H9 (cell line): ENCODE measurements at regions not wholly inside any gene's neighbourhood (a gene's known extent, or its start where the extent isn't known, plus 50 kb on each side); places are given as distances from the start of the nearest gene placed in this dataset.

ENCODE experiments used
- DNase-seq: peaks from one replicate; pipeline ENCODE4 v3.0.0-alpha.2; 2017
- H2AFZ ChIP-seq: one replicate; pipeline ENCODE4 v1.6.1; 2013; ENCODE audit warnings: mild to moderate bottlenecking, low read length, control low read depth, moderate library complexity
- H2AK5ac ChIP-seq: 2 replicates; pipeline ENCODE4 v1.6.1; 2013; ENCODE audit warnings: low read length, control low read depth, mixed read lengths; ENCODE audit not compliant: insufficient read length
- H2BK120ac ChIP-seq: one replicate; pipeline ENCODE4 v1.6.1; 2013; ENCODE audit warnings: low read depth, mild to moderate bottlenecking, low read length, control low read depth, inconsistent platforms; ENCODE audit not compliant: poor library complexity, severe bottlenecking
- H2BK12ac ChIP-seq: 2 replicates; pipeline ENCODE4 v1.6.1; 2013; ENCODE audit warnings: low read length, control low read depth, mixed read lengths, low read depth; ENCODE audit not compliant: insufficient read length
- H2BK15ac ChIP-seq: 2 replicates; pipeline ENCODE4 v1.6.1; 2013; ENCODE audit warnings: low read depth, low read length, control low read depth
- H2BK20ac ChIP-seq: one replicate; pipeline ENCODE4 v1.6.1; 2013; ENCODE audit warnings: low read depth, mild to moderate bottlenecking, low read length, control low read depth, inconsistent platforms; ENCODE audit not compliant: poor library complexity, severe bottlenecking
- H2BK5ac ChIP-seq: 2 replicates; pipeline ENCODE4 v1.6.1; 2013; ENCODE audit warnings: low read length, control low read depth, mixed read lengths; ENCODE audit not compliant: insufficient read length
- H3K14ac ChIP-seq: 2 replicates; pipeline ENCODE4 v1.6.1; 2013; ENCODE audit warnings: low read length, control low read depth; ENCODE audit not compliant: insufficient read depth
- H3K18ac ChIP-seq: 2 replicates; pipeline ENCODE4 v1.6.1; 2013; ENCODE audit warnings: low read depth, mild to moderate bottlenecking, mixed read lengths, low read length, control low read depth; ENCODE audit not compliant: insufficient read length
- H3K23ac ChIP-seq: 2 replicates; pipeline ENCODE4 v1.6.1; 2013; ENCODE audit warnings: low read length, control low read depth, mixed read lengths, low read depth; ENCODE audit not compliant: insufficient read length
- H3K23me2 ChIP-seq: 2 replicates; pipeline ENCODE4 v1.6.1; 2013; ENCODE audit warnings: low read depth, mild to moderate bottlenecking, mixed read lengths, low read length, control low read depth; ENCODE audit not compliant: insufficient read length, poor library complexity, severe bottlenecking
- H3K27ac ChIP-seq: 2 replicates; pipeline ENCODE4 v1.5.1; 2013; ENCODE audit warnings: low read length, control low read depth, mixed read lengths, low read depth; ENCODE audit not compliant: insufficient read length
- H3K27me3 ChIP-seq: 2 replicates; pipeline ENCODE4 v1.6.1; 2013; ENCODE audit warnings: low read length, control low read depth, inconsistent platforms; ENCODE audit not compliant: insufficient read depth
- H3K4ac ChIP-seq: 2 replicates; pipeline ENCODE4 v1.6.1; 2013; ENCODE audit warnings: low read depth, mild to moderate bottlenecking, control low read depth, inconsistent platforms, low read length, moderate library complexity
- H3K4me1 ChIP-seq: 2 replicates; pipeline ENCODE4 v1.6.1; 2013; ENCODE audit warnings: low read length, control low read depth, inconsistent platforms; ENCODE audit not compliant: insufficient read depth
- H3K4me2 ChIP-seq: 2 replicates; pipeline ENCODE4 v1.6.1; 2013; ENCODE audit warnings: low read length, control low read depth, mixed read lengths; ENCODE audit not compliant: insufficient read length, insufficient read depth
- H3K56ac ChIP-seq: 2 replicates; pipeline ENCODE4 v1.6.1; 2013; ENCODE audit warnings: low read depth, mild to moderate bottlenecking, mixed read lengths, low read length, control low read depth; ENCODE audit not compliant: insufficient read length
- H3K79me1 ChIP-seq: 2 replicates; pipeline ENCODE4 v1.6.1; 2013; ENCODE audit warnings: low read depth, mild to moderate bottlenecking, moderate library complexity, low read length, control low read depth, inconsistent platforms; ENCODE audit not compliant: insufficient read depth, poor library complexity, severe bottlenecking
- H3K79me2 ChIP-seq: 2 replicates; pipeline ENCODE4 v1.6.1; 2013; ENCODE audit warnings: low read length, control low read depth, inconsistent platforms; ENCODE audit not compliant: insufficient read depth
- H3K9ac ChIP-seq: 2 replicates; pipeline ENCODE4 v1.6.1; 2013; ENCODE audit warnings: low read length, control low read depth, mixed read lengths; ENCODE audit not compliant: insufficient read length; ENCODE audit errors: extremely low read depth
- H3K9me3 ChIP-seq: one replicate; pipeline ENCODE4 v1.6.1; 2013; ENCODE audit warnings: low read depth, low read length, inconsistent platforms; ENCODE audit not compliant: control insufficient read depth
- H3T11ph ChIP-seq: one replicate; pipeline ENCODE4 v1.6.1; 2013; ENCODE audit warnings: mild to moderate bottlenecking, low read length, control low read depth, inconsistent platforms
- H4K20me1 ChIP-seq: one replicate; pipeline ENCODE4 v1.6.1; 2013; ENCODE audit not compliant: control insufficient read depth, insufficient read length, insufficient read depth
- H4K5ac ChIP-seq: 2 replicates; pipeline ENCODE4 v1.6.1; 2013; ENCODE audit warnings: low read depth, mild to moderate bottlenecking, mixed read lengths, low read length, control low read depth; ENCODE audit not compliant: insufficient read length
- H4K8ac ChIP-seq: replicated peaks from 2 replicates; pipeline ENCODE4 v1.6.1; 2013; ENCODE audit warnings: low read length, control low read depth, mixed read lengths, low read depth; ENCODE audit not compliant: insufficient read length
- H4K91ac ChIP-seq: 2 replicates; pipeline ENCODE4 v1.6.1; 2013; ENCODE audit warnings: low read depth, mild to moderate bottlenecking, moderate library complexity, mixed read lengths, low read length, control low read depth; ENCODE audit not compliant: insufficient read length
- H3K27ac Mint-ChIP-seq, 3 experiments: 2 replicates in 2 of 3; 3 replicates in 1 of 3; pipeline ENCODE4 v1.8.0; 2020 to 2021; ENCODE audit warnings: mixed read lengths in 3 of 3, mild to moderate bottlenecking in 1 of 3, moderate library complexity in 1 of 3
- H3K27me3 Mint-ChIP-seq: 2 replicates; pipeline ENCODE4 v1.8.0; 2021; ENCODE audit warnings: low read depth, mild to moderate bottlenecking, moderate library complexity, mixed read lengths
- H3K36me3 Mint-ChIP-seq, 3 experiments: 2 replicates in 2 of 3; 3 replicates in 1 of 3; pipeline ENCODE4 v1.8.0; 2020 to 2021; ENCODE audit warnings: low read depth in 3 of 3, mixed read lengths in 3 of 3; ENCODE audit not compliant: insufficient read depth in 1 of 3
- H3K4me1 Mint-ChIP-seq, 2 experiments: 2 replicates each; pipeline ENCODE4 v1.8.0; 2020; ENCODE audit warnings: mixed read lengths in 2 of 2
- H3K4me3 Mint-ChIP-seq, 2 experiments: 2 replicates in 1 of 2; 3 replicates in 1 of 2; pipeline ENCODE4 v1.8.0; 2020 to 2021; ENCODE audit warnings: mild to moderate bottlenecking in 2 of 2, mixed read lengths in 2 of 2, moderate library complexity in 1 of 2
- H3K9me3 Mint-ChIP-seq, 2 experiments: 2 replicates in 1 of 2; 3 replicates in 1 of 2; pipeline ENCODE4 v1.8.0; 2020; ENCODE audit warnings: mild to moderate bottlenecking in 2 of 2, mixed read lengths in 2 of 2, moderate library complexity in 1 of 2
- CTCF ChIP-seq: fragments of 200-600 bp; sonication (generic); conservative IDR thresholded peaks from 3 replicates; pipeline ENCODE4 v1.8.0; 2021; ENCODE audit warnings: antibody characterized with exemption, mild to moderate bottlenecking
- WGBS: extraction: QIAGEN DNeasy Blood & Tissue Kit; methylation state at CpG from one replicate; pipeline ENCODE4 v1.1.7; 2013; ENCODE audit warnings: missing lambda C conversion rate, low lambda C conversion rate, mixed read lengths; ENCODE audit not compliant: insufficient read length; ENCODE audit errors: extremely low coverage; 5-methylcytosine and 5-hydroxymethylcytosine counted together

GRCh38 chr3:177781686-177782161 lies 584.4 kb upstream of the TBL1XR1 start:
- H2BK5ac ChIP-seq = no peak overlapping the region
- H3K27ac ChIP-seq = no peak overlapping the region
- H4K91ac ChIP-seq = no peak overlapping the region
- no peak overlapping the region for H4K8ac ChIP-seq
- no peaks in the 10 kb centered on the region for H3K23me2 ChIP-seq
- H3K14ac ChIP-seq = no peak overlapping the region
- no peaks in the 10 kb centered on the region for H3K79me2 ChIP-seq
- H3K27me3 ChIP-seq = no peaks in the 10 kb centered on the region
- no peak overlapping the region for H3K56ac ChIP-seq
- H3K4me1 ChIP-seq = no peaks in the 10 kb centered on the region
- no CpG with 5 or more reads among the region's 3 CpGs for WGBS
- no peaks in the 10 kb centered on the region for H3K79me1 ChIP-seq
- DNase-seq = no peak
- H3K9ac ChIP-seq = no peak overlapping the region
- no peaks in the 10 kb centered on the region for H3K36me3 Mint-ChIP-seq
- TF ChIP-seq CTCF = no peak
- no peak overlapping the region for H3K27ac Mint-ChIP-seq
- H3K4me3 Mint-ChIP-seq = no peak overlapping the region
- no peak overlapping the region for H3K18ac ChIP-seq
- H3K4ac ChIP-seq = no peak overlapping the region
- H3K23ac ChIP-seq = no peak overlapping the region
- H2BK20ac ChIP-seq = no peak overlapping the region
- H3K9me3 ChIP-seq = no peaks in the 10 kb centered on the region
- H3K9me3 Mint-ChIP-seq = no peaks in the 10 kb centered on the region
- H2AK5ac ChIP-seq = no peak overlapping the region
- H3K4me1 Mint-ChIP-seq = peaks cover 4 to 9% of the 10 kb centered on the region in 2 experiments; a peak in 3 of 4 replicates
- no peak overlapping the region for H2BK12ac ChIP-seq
- H2BK15ac ChIP-seq = no peak overlapping the region
- H3K27me3 Mint-ChIP-seq = no peaks in the 10 kb centered on the region
- no peak overlapping the region for H2AFZ ChIP-seq
- H4K20me1 ChIP-seq = no peaks in the 10 kb centered on the region
- H3K4me2 ChIP-seq = no peak overlapping the region
- no peak overlapping the region for H2BK120ac ChIP-seq
- no peak overlapping the region for H3T11ph ChIP-seq
- no peak overlapping the region for H4K5ac ChIP-seq
